GM21360 (cell line): ENCODE measurements at regions not wholly inside any gene's neighbourhood (a gene's known extent, or its start where the extent isn't known, plus 50 kb on each side); places are given as distances from the start of the nearest gene placed in this dataset.

Experiments
- ATAC-seq: cut with Tn5 transposase; IDR thresholded peaks from one replicate; pipeline ENCODE4 v1.9.1; 2021; ENCODE audit warnings: mild to moderate bottlenecking, moderate library complexity; ENCODE audit not compliant: unreplicated experiment

- ATAC-seq = no peak
Measured at GRCh38 chr1:38436006-38436405, 389.4 kb upstream of the POU3F1 start.

- no peak for ATAC-seq
Measured at GRCh38 chr1:38433084-38433722, 386.6 kb upstream of the POU3F1 start.

- ATAC-seq = no peak
Measured at GRCh38 chr1:38431535-38432376, 385.2 kb upstream of the POU3F1 start.

- no peak for ATAC-seq
Measured at GRCh38 chr1:38430949-38431348, 384.4 kb upstream of the POU3F1 start.

GRCh38 chr1:38424677-38425076, 378.1 kb upstream of the POU3F1 start:
- no peak for ATAC-seq

- no peak for ATAC-seq
Measured at GRCh38 chr1:38420666-38421065, 374.1 kb upstream of the POU3F1 start.

- no peak for ATAC-seq
Measured at GRCh38 chr1:38418195-38419030, 371.8 kb upstream of the POU3F1 start.

GRCh38 chr1:38403667-38404066, 357.1 kb upstream of the POU3F1 start:
- no peak for ATAC-seq

- no peak for ATAC-seq
Measured at GRCh38 chr1:38402230-38402815, 355.7 kb upstream of the POU3F1 start.

GRCh38 chr1:38396606-38397005, 350.0 kb upstream of the POU3F1 start:
- no peak for ATAC-seq

GRCh38 chr1:38394303-38394702, 347.7 kb upstream of the POU3F1 start:
- ATAC-seq = no peak

- ATAC-seq = no peak
Measured at GRCh38 chr1:38392861-38393260, 346.3 kb upstream of the POU3F1 start.

GRCh38 chr1:38381256-38381655, 334.7 kb upstream of the POU3F1 start:
- ATAC-seq = no peak

- no peak for ATAC-seq
Measured at GRCh38 chr1:38376577-38376976, 330.0 kb upstream of the POU3F1 start.

GRCh38 chr1:38375035-38375434, 328.4 kb upstream of the POU3F1 start:
- ATAC-seq = no peak

GRCh38 chr1:38371505-38371844, 324.9 kb upstream of the POU3F1 start:
- no peak for ATAC-seq

GRCh38 chr1:38370716-38371504, 324.3 kb upstream of the POU3F1 start:
- ATAC-seq = no peak

GRCh38 chr1:38365242-38365641, 318.6 kb upstream of the POU3F1 start:
- ATAC-seq = no peak

GRCh38 chr1:38361566-38361965, 315.0 kb upstream of the POU3F1 start:
- ATAC-seq = no peak

- no peak for ATAC-seq
Measured at GRCh38 chr1:38360807-38361206, 314.2 kb upstream of the POU3F1 start.

GRCh38 chr1:38353956-38354355, 307.4 kb upstream of the POU3F1 start:
- no peak for ATAC-seq
